ENCODE measurements at regions not wholly inside any gene's neighbourhood (a gene's known extent, or its start where the extent isn't known, plus 50 kb on each side); places are given as distances from the start of the nearest gene placed in this dataset.

GRCh38 chr2:121021685-121022084, 263.3 kb downstream of the TFCP2L1 start:
- Histone ChIP-seq H4K20me1 (ENCODE audit: insufficient read depth) (no peaks in the 10 kb centered on the region), H3K4me2 (ENCODE audit: low read length) (no peak overlapping the region), H3K36me3 (ENCODE audit: insufficient read depth, low read length) (no peaks in the 10 kb centered on the region), H2AFZ (ENCODE audit: low read depth, low read length) (no peak overlapping the region), H3K4me3 (ENCODE audit: low read length) (no peak overlapping the region), H3K79me2 (replicated peaks; ENCODE audit: insufficient read depth, low read length) (no peaks in the 10 kb centered on the region), H3K9ac (ENCODE audit: low read length) (no peak overlapping the region), H3F3A (ENCODE audit: insufficient read depth, low read length, poor library complexity, severe bottlenecking) (no peaks in the 10 kb centered on the region), H3K27me3 (ENCODE audit: insufficient read depth, low read depth, low read length) (no peaks in the 10 kb centered on the region), H3K9me2 (ENCODE audit: insufficient read depth, low read length) (no peaks in the 10 kb centered on the region), H3K9me3 (ENCODE audit: low read length) (no peaks in the 10 kb centered on the region), H3K27ac (ENCODE audit: low read length) (no peak overlapping the region)
- TF ChIP-seq SMC3 (conservative IDR thresholded peaks at IDR 0.05; ENCODE audit: poor library complexity) = no peak
- no peak for TF ChIP-seq REST (IDR thresholded peaks at IDR 0.05; ENCODE audit: borderline replicate concordance)
- no peak for TF ChIP-seq RAD21 (conservative IDR thresholded peaks at IDR 0.05)
- no peak for TF ChIP-seq POLR2AphosphoS5 (IDR thresholded peaks at IDR 0.05)
- no peak for TF ChIP-seq CTCF (IDR thresholded peaks at IDR 0.05; ENCODE audit: poor library complexity, severe bottlenecking)
- no peak for TF ChIP-seq TAF1 (IDR thresholded peaks at IDR 0.05; ENCODE audit: low read depth)
- TF ChIP-seq MXI1 (conservative IDR thresholded peaks at IDR 0.05; ENCODE audit: poor library complexity, severe bottlenecking) = no peak

- Histone ChIP-seq H2AFZ (ENCODE audit: low read depth, low read length) (no peak overlapping the region), H3F3A (ENCODE audit: insufficient read depth, low read length, poor library complexity, severe bottlenecking) (no peaks in the 10 kb centered on the region), H3K4me2 (ENCODE audit: low read length) (no peak overlapping the region), H3K9me3 (ENCODE audit: low read length) (no peaks in the 10 kb centered on the region), H3K9me2 (ENCODE audit: insufficient read depth, low read length) (no peaks in the 10 kb centered on the region), H3K36me3 (ENCODE audit: insufficient read depth, low read length) (no peaks in the 10 kb centered on the region), H3K4me3 (ENCODE audit: low read length) (no peak overlapping the region), H3K79me2 (replicated peaks; ENCODE audit: insufficient read depth, low read length) (no peaks in the 10 kb centered on the region), H3K27ac (ENCODE audit: low read length) (no peak overlapping the region), H3K27me3 (ENCODE audit: insufficient read depth, low read depth, low read length) (no peaks in the 10 kb centered on the region), H3K9ac (ENCODE audit: low read length) (no peak overlapping the region), H4K20me1 (ENCODE audit: insufficient read depth) (no peaks in the 10 kb centered on the region)
- no peak for TF ChIP-seq EZH2 (IDR thresholded peaks at IDR 0.05; ENCODE audit: borderline replicate concordance, insufficient read depth, low read length, poor library complexity, severe bottlenecking)
- no peak for TF ChIP-seq RAD21 (conservative IDR thresholded peaks at IDR 0.05)
- no peak for TF ChIP-seq TAF1 (IDR thresholded peaks at IDR 0.05; ENCODE audit: low read depth)
- TF ChIP-seq POLR2AphosphoS5 (IDR thresholded peaks at IDR 0.05) = no peak
- no peak for TF ChIP-seq EP300 (conservative IDR thresholded peaks at IDR 0.05; ENCODE audit: poor library complexity, severe bottlenecking)
- no peak for TF ChIP-seq SMC3 (conservative IDR thresholded peaks at IDR 0.05; ENCODE audit: poor library complexity)
- TF ChIP-seq REST (IDR thresholded peaks at IDR 0.05; ENCODE audit: borderline replicate concordance) = no peak
Observed at GRCh38 chr2:121028577-121028976, 256.4 kb downstream of the TFCP2L1 start.

Measured in neural cell (in vitro differentiated cells).